ENCODE measurements at regions not wholly inside any gene's neighbourhood (a gene's known extent, or its start where the extent isn't known, plus 50 kb on each side); places are given as distances from the start of the nearest gene placed in this dataset.

- DNase-seq (ENCODE audit: low read depth in 1 of 2, low spot score in 1 of 2) = no peak
- no peaks in the 10 kb centered on the region for H3K27me3 ChIP-seq (ENCODE audit: insufficient read depth, poor library complexity, severe bottlenecking)
- TF ChIP-seq SPI1 (IDR thresholded peaks at IDR 0.05; ENCODE audit: borderline replicate concordance, low read depth) (no peak), POLR2AphosphoS5 (IDR thresholded peaks at IDR 0.05; ENCODE audit: low read depth) (no peak), CTCF (IDR thresholded peaks at IDR 0.05; ENCODE audit: insufficient read depth, low read length) (no peak), GABPA (IDR thresholded peaks at IDR 0.05; ENCODE audit: low read depth) (no peak), REST (IDR thresholded peaks at IDR 0.05; ENCODE audit: insufficient replicate concordance, low read depth) (no peak)
- no peak overlapping the region for H3K27ac ChIP-seq (replicated peaks)
- no peak overlapping the region for H3K4me3 ChIP-seq (replicated peaks; ENCODE audit: insufficient read depth, low read length)
Measured at GRCh38 chr12:75672200-75672599, 160.8 kb upstream of the KRR1 start.

- no peak for TF ChIP-seq REST (IDR thresholded peaks at IDR 0.05; ENCODE audit: insufficient replicate concordance, low read depth)
- TF ChIP-seq SPI1 (IDR thresholded peaks at IDR 0.05; ENCODE audit: borderline replicate concordance, low read depth) = no peak
- TF ChIP-seq POLR2AphosphoS5 (IDR thresholded peaks at IDR 0.05; ENCODE audit: low read depth) = no peak
- no peak for TF ChIP-seq CTCF (IDR thresholded peaks at IDR 0.05; ENCODE audit: insufficient read depth, low read length)
- no peak for TF ChIP-seq GABPA (IDR thresholded peaks at IDR 0.05; ENCODE audit: low read depth)
- Histone ChIP-seq H3K27ac (replicated peaks) (no peak overlapping the region), H3K4me3 (replicated peaks; ENCODE audit: insufficient read depth, low read length) (no peak overlapping the region), H3K27me3 (ENCODE audit: insufficient read depth, poor library complexity, severe bottlenecking) (no peaks in the 10 kb centered on the region)
- no peak for DNase-seq (ENCODE audit: low read depth in 1 of 2, low spot score in 1 of 2)
Measured at GRCh38 chr12:75670216-75670615, 158.8 kb upstream of the KRR1 start.

GRCh38 chr12:75666939-75667334 is 155.5 kb upstream of the KRR1 start:
- TF ChIP-seq POLR2AphosphoS5 (IDR thresholded peaks at IDR 0.05; ENCODE audit: low read depth) (no peak), CTCF (IDR thresholded peaks at IDR 0.05; ENCODE audit: insufficient read depth, low read length) (no peak), SPI1 (IDR thresholded peaks at IDR 0.05; ENCODE audit: borderline replicate concordance, low read depth) (no peak), GABPA (IDR thresholded peaks at IDR 0.05; ENCODE audit: low read depth) (no peak), REST (IDR thresholded peaks at IDR 0.05; ENCODE audit: insufficient replicate concordance, low read depth) (no peak)
- Histone ChIP-seq H3K27me3 (ENCODE audit: insufficient read depth, poor library complexity, severe bottlenecking) (no peaks in the 10 kb centered on the region), H3K4me3 (replicated peaks; ENCODE audit: insufficient read depth, low read length) (no peak overlapping the region), H3K27ac (replicated peaks) (no peak overlapping the region)
- no peak for DNase-seq (ENCODE audit: low read depth in 1 of 2, low spot score in 1 of 2)
